ENCODE measurements at regions not wholly inside any gene's neighbourhood (a gene's known extent, or its start where the extent isn't known, plus 50 kb on each side); places are given as distances from the start of the nearest gene placed in this dataset.

- TF ChIP-seq CTCF (IDR thresholded peaks at IDR 0.05; ENCODE audit: borderline replicate concordance, extremely low read depth, low read length, poor library complexity, severe bottlenecking) (no peak), EZH2 (IDR thresholded peaks at IDR 0.05; ENCODE audit: borderline replicate concordance, low read depth, low read length, severe bottlenecking) (no peak)
Measured at GRCh38 chr17:79415365-79415764, 195.5 kb downstream of the RBFOX3 start.

Data from DND-41 (cell line).